ENCODE measurements at regions not wholly inside any gene's neighbourhood (a gene's known extent, or its start where the extent isn't known, plus 50 kb on each side); places are given as distances from the start of the nearest gene placed in this dataset.

DNA sequence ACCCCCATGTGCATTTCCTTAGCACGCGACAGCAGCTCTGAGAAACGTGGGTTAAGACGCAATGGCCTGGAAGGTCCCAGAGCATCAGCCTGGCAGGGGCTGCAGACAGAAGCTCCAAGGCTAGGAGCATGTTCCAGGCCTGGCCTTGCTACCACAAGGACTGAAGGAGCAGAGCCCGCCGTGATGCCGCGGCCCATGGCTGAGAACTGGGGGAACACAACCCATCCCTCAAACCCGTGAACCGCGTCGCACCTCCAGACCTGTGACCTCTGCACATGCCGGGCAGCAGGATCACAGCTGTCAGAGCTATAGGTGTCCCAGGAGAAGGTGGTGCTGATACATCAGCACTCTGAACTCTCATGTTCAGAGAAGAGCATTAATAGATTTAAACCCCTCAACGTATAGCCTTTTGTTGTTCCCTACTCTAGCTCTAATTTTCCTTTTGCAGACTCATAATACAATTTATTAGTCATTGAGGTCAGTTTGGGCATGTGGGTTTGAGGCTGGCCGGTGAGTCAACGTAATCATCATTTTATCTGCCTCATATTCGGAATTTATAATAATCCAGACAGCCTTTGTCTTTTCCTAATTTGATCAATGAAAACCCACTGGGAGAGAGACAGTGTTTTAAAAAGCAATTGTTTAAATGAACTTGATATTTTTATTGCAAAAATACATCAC is 222.5 kb upstream of the TCERG1L start:
- no peaks in the 10 kb centered on the region for H3K36me3 ChIP-seq (ENCODE audit: control insufficient read depth, insufficient read depth, low read length)
- H3K4me3 ChIP-seq (replicated peaks; ENCODE audit: low read depth, low read length) = no peak overlapping the region
- DNase-seq (ENCODE audit: extremely low read depth, insufficient read length) = no peak
- TF ChIP-seq, protein P1, sequence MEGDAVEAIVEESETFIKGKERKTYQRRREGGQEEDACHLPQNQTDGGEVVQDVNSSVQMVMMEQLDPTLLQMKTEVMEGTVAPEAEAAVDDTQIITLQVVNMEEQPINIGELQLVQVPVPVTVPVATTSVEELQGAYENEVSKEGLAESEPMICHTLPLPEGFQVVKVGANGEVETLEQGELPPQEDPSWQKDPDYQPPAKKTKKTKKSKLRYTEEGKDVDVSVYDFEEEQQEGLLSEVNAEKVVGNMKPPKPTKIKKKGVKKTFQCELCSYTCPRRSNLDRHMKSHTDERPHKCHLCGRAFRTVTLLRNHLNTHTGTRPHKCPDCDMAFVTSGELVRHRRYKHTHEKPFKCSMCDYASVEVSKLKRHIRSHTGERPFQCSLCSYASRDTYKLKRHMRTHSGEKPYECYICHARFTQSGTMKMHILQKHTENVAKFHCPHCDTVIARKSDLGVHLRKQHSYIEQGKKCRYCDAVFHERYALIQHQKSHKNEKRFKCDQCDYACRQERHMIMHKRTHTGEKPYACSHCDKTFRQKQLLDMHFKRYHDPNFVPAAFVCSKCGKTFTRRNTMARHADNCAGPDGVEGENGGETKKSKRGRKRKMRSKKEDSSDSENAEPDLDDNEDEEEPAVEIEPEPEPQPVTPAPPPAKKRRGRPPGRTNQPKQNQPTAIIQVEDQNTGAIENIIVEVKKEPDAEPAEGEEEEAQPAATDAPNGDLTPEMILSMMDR (IDR thresholded peaks at IDR 0.05; ENCODE audit: insufficient read depth, low read length, poor library complexity, severe bottlenecking) = no peak
- no peaks in the 10 kb centered on the region for H3K27me3 ChIP-seq (replicated peaks; ENCODE audit: control insufficient read depth, insufficient read depth, low read length)

DNA sequence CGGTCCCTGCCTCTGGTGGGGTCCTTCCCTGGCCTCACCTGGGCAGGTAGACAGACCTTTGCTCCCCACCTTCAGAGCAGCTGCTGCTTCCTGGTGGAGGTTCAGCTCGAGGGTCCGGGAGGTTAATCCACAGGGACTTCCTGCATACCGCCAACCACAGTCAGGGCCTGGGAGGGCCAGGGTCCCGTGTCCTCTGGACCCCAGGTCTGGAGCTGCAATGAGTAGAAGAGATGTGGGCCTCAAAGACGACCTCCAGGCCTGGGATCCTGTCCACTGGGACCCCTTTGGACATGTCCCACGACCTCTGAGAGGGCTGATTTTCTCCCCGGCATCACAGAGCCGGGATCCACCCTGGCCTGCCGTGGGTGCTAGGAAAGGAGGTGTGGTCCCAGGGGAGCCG is 223.3 kb upstream of the TCERG1L start:
- H3K36me3 ChIP-seq (ENCODE audit: control insufficient read depth, insufficient read depth, low read length) = no peaks in the 10 kb centered on the region
- TF ChIP-seq, protein P1 (IDR thresholded peaks at IDR 0.05; ENCODE audit: insufficient read depth, low read length, poor library complexity, severe bottlenecking) = no peak
- no peak for DNase-seq (ENCODE audit: extremely low read depth, insufficient read length)
- H3K4me3 ChIP-seq (replicated peaks; ENCODE audit: low read depth, low read length) = no peak overlapping the region
- H3K27me3 ChIP-seq (replicated peaks; ENCODE audit: control insufficient read depth, insufficient read depth, low read length) = no peaks in the 10 kb centered on the region

DNA sequence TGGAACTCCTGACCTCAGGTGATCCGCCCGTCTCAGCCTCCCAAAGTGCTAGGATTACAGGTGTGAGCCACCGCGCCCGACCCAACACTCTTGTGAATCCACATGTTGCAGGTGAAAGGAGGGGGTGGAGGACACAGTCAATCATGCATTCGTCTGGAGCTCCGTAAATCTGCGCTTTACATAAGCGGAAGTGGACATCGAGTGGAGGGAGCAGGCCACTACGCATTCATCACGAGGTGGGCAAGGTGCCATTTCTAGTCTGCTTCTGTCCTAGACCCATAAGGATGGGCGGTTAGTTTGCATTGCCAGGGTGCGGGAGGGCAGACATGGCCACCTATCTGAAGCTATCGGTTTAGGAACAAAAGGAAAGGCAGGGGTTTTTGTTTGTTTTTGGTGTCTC is 225.2 kb upstream of the TCERG1L start:
- TF ChIP-seq, protein P1 (IDR thresholded peaks at IDR 0.05; ENCODE audit: insufficient read depth, low read length, poor library complexity, severe bottlenecking) = no peak
- Histone ChIP-seq H3K36me3 (ENCODE audit: control insufficient read depth, insufficient read depth, low read length) (no peaks in the 10 kb centered on the region), H3K4me3 (replicated peaks; ENCODE audit: low read depth, low read length) (no peak overlapping the region), H3K27me3 (replicated peaks; ENCODE audit: control insufficient read depth, insufficient read depth, low read length) (no peaks in the 10 kb centered on the region)
- no peak for DNase-seq (ENCODE audit: extremely low read depth, insufficient read length)

DNA sequence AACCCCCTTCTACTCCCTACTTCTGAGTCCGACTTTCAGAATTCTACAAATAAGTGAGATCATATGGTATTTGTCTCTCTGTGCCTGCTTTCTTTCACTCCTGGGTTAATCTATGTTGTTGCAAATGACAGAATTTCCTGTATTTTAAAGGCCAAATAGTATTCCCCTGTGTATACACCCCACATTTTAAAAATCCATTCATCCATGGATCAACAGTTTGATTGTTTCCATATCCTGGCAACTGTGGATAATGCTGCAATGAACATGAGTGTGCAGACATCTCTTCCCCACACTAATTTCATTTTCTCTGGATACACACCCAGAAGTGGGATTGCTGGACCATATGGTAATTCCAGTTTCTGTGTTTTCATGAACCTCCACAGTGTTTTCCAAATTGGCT is 225.8 kb upstream of the TCERG1L start:
- no peaks in the 10 kb centered on the region for H3K36me3 ChIP-seq (ENCODE audit: control insufficient read depth, insufficient read depth, low read length)
- DNase-seq (ENCODE audit: extremely low read depth, insufficient read length) = no peak
- TF ChIP-seq, protein P1 (IDR thresholded peaks at IDR 0.05; ENCODE audit: insufficient read depth, low read length, poor library complexity, severe bottlenecking) = no peak
- no peaks in the 10 kb centered on the region for H3K27me3 ChIP-seq (replicated peaks; ENCODE audit: control insufficient read depth, insufficient read depth, low read length)
- no peak overlapping the region for H3K4me3 ChIP-seq (replicated peaks; ENCODE audit: low read depth, low read length)

DNA sequence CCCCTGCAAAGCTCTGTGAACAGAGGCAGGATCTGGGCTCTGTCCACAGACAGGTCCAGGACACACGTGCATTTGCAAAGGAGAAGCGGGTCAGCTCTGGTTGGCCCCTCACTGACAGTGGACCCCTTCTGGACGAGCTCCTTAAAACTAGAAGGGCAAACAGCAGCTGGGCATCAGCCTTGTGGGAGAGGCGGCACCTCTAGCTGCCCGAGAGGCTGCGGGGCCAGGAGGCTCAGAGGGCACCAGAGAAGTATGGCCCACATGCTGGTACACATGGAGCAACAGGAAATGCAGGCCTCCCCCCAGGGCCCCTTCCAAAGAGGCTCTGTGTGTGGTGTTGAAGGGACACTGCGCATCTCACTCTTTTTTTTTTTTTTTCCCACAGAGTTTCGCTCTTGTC is 233.0 kb upstream of the TCERG1L start:
- H3K36me3 ChIP-seq (ENCODE audit: control insufficient read depth, insufficient read depth, low read length) = no peaks in the 10 kb centered on the region
- TF ChIP-seq, protein P1 (IDR thresholded peaks at IDR 0.05; ENCODE audit: insufficient read depth, low read length, poor library complexity, severe bottlenecking) = no peak
- H3K27me3 ChIP-seq (replicated peaks; ENCODE audit: control insufficient read depth, insufficient read depth, low read length) = no peaks in the 10 kb centered on the region
- no peak for DNase-seq (ENCODE audit: extremely low read depth, insufficient read length)
- no peak overlapping the region for H3K4me3 ChIP-seq (replicated peaks; ENCODE audit: low read depth, low read length)

All from GM06990 (cell line).